Bronchial epithelial cell (primary cell): ENCODE measurements at regions not wholly inside any gene's neighbourhood (a gene's known extent, or its start where the extent isn't known, plus 50 kb on each side); places are given as distances from the start of the nearest gene placed in this dataset.
A peak's percentile ranks its signal among the peaks of the same experiment; 100 is the strongest.

Experiments
- DNase-seq: peaks from one replicate; pipeline ENCODE4 v3.0.0-alpha.2; 2010; ENCODE audit warnings: low read depth
- FAIRE-seq: peaks from 2 replicates; lab custom pipeline; 2011; peaks lifted over from hg19 to GRCh38; lab: Jason Lieb, UNC
- H3K27me3 ChIP-seq: 2 replicates; pipeline ENCODE4 v1.5.1; 2011; ENCODE audit warnings: low read length; ENCODE audit not compliant: control insufficient read depth, insufficient read depth
- H3K36me3 ChIP-seq: 2 replicates; pipeline ENCODE4 v1.5.1; 2011; ENCODE audit warnings: low read length; ENCODE audit not compliant: control insufficient read depth, insufficient read depth
- H3K4me3 ChIP-seq: 2 replicates; pipeline ENCODE4 v1.5.1; 2011; ENCODE audit warnings: mild to moderate bottlenecking, low read depth, low read length, control low read depth
- CTCF ChIP-seq: IDR thresholded peaks from 2 replicates; pipeline ENCODE4 v1.5.1; 2011; ENCODE audit warnings: mild to moderate bottlenecking, moderate library complexity, low read length, control low read depth, inconsistent platforms; ENCODE audit not compliant: insufficient read depth, severe bottlenecking

GRCh38 chr6:123747515-123747914, 56.1 kb upstream of the NKAIN2 start:
- DNase-seq (no peak), FAIRE-seq (no peak)
- Histone ChIP-seq H3K4me3 (no peak overlapping the region), H3K36me3 (no peaks in the 10 kb centered on the region), H3K27me3 (no peaks in the 10 kb centered on the region)
- no peak for TF ChIP-seq CTCF

- TF ChIP-seq CTCF = no peak
- Histone ChIP-seq H3K4me3 (no peak overlapping the region), H3K27me3 (no peaks in the 10 kb centered on the region), H3K36me3 (no peaks in the 10 kb centered on the region)
- peak; percentile 81 for DNase-seq
- no peak for FAIRE-seq
These were observed 57.8 kb upstream of the NKAIN2 start for GRCh38 chr6:123745895-123746294.

GRCh38 chr6:123744840-123745239, 58.8 kb upstream of the NKAIN2 start:
- no peak for TF ChIP-seq CTCF

GRCh38 chr6:123742626-123743025, 61.0 kb upstream of the NKAIN2 start:
- FAIRE-seq (no peak), DNase-seq (no peak)
- Histone ChIP-seq H3K27me3 (no peaks in the 10 kb centered on the region), H3K36me3 (no peaks in the 10 kb centered on the region), H3K4me3 (no peak overlapping the region)
- no peak for TF ChIP-seq CTCF

More at GRCh38 chr6:123744840-123745239, 58.8 kb upstream of the NKAIN2 start:
- Histone ChIP-seq H3K36me3 (no peaks in the 10 kb centered on the region), H3K27me3 (no peaks in the 10 kb centered on the region), H3K4me3 (no peak overlapping the region)
- DNase-seq (no peak), FAIRE-seq (no peak)

- TF ChIP-seq CTCF = no peak
- no peaks in the 10 kb centered on the region for H3K27me3 ChIP-seq
- DNase-seq (no peak), FAIRE-seq (no peak)
- H3K4me3 ChIP-seq = no peak overlapping the region
- no peaks in the 10 kb centered on the region for H3K36me3 ChIP-seq
These were observed 70.5 kb upstream of the NKAIN2 start for GRCh38 chr6:123733180-123733579.

- no peak for TF ChIP-seq CTCF
- FAIRE-seq = no peak
- no peak overlapping the region for H3K4me3 ChIP-seq
- H3K27me3 ChIP-seq = no peaks in the 10 kb centered on the region
- DNase-seq = peak; percentile 46
- H3K36me3 ChIP-seq = no peaks in the 10 kb centered on the region
These were observed 79.8 kb upstream of the TRDN start for GRCh38 chr6:123716506-123716905.
